B cell (primary cell): ENCODE measurements at regions not wholly inside any gene's neighbourhood (a gene's known extent, or its start where the extent isn't known, plus 50 kb on each side); places are given as distances from the start of the nearest gene placed in this dataset.

ENCODE experiments used
- ATAC-seq: fragments of 200-7000 bp; cut with Tn5 transposase; one replicate; pipeline ENCODE4 v1.10.0; 2021; ENCODE audit warnings: low read depth, mild to moderate bottlenecking, moderate number of reproducible peaks, moderate library complexity
- CTCF ChIA-PET: fragments of 350-600 bp; sonication (Branson Sonifier 250); formaldehyde crosslinking; loops from one replicate; lab custom pipeline; 2021; ENCODE audit warnings: antibody characterized with exemption, inconsistent platforms; lab: Charles Lee
- POLR2A ChIA-PET: fragments of 350-600 bp; sonication (Branson Sonifier 250); formaldehyde crosslinking; loops from one replicate; lab custom pipeline; 2021; ENCODE audit warnings: antibody characterized with exemption; lab: Charles Lee
- DNase-seq: peaks from one replicate; pipeline ENCODE4 v3.0.0; 2013
- H2AFZ ChIP-seq: 2 replicates; pipeline ENCODE4 v1.6.1; 2012; ENCODE audit warnings: mild to moderate bottlenecking, low read depth, low read length; ENCODE audit not compliant: insufficient read depth, poor library complexity, severe bottlenecking
- H3K27ac ChIP-seq, 2 donors: 1 replicate in 1 of 2; 2 replicates in 1 of 2; pipeline ENCODE4 v1.5.1; 2012 to 2013; ENCODE audit warnings: low read length in 2 of 2, mild to moderate bottlenecking in 2 of 2, moderate library complexity in 1 of 2
- H3K27me3 ChIP-seq, 4 experiments: fragments of 200-600 bp in 1 of 4; sonication (generic) in 1 of 4; replicated peaks in 1 of 4; 1 replicate in 2 of 4; 2 replicates in 2 of 4; pipeline versions ENCODE4 v1.6.1 to v1.7.0; 2013 to 2016; ENCODE audit warnings: low read length in 3 of 4, mild to moderate bottlenecking in 2 of 4, mixed read lengths in 1 of 4, moderate library complexity in 1 of 4; ENCODE audit not compliant: insufficient read depth in 4 of 4, control insufficient read depth in 3 of 4; ENCODE audit errors: control extremely low read depth in 1 of 4
- H3K36me3 ChIP-seq, 2 experiments: replicated peaks in 1 of 2; 1 replicate in 1 of 2; 2 replicates in 1 of 2; pipeline versions ENCODE4 v1.6.1 to v1.7.1; 2013; ENCODE audit warnings: low read length in 1 of 2; ENCODE audit not compliant: insufficient read depth in 2 of 2, control insufficient read depth in 1 of 2; ENCODE audit errors: control extremely low read depth in 1 of 2, extremely low read depth in 1 of 2
- H3K4me1 ChIP-seq, 2 donors: fragments of 200-600 bp in 1 of 2; sonication (generic) in 1 of 2; 1 replicate in 1 of 2; 2 replicates in 1 of 2; pipeline versions ENCODE4 v1.5.1 to v1.6.1; 2013 to 2017; ENCODE audit warnings: low read length in 2 of 2; ENCODE audit not compliant: control insufficient read depth in 2 of 2, insufficient read depth in 2 of 2
- H3K4me2 ChIP-seq: replicated peaks from 2 replicates; pipeline ENCODE3; 2012; ENCODE audit warnings: mild to moderate bottlenecking, low read depth, low read length; ENCODE audit not compliant: poor library complexity, severe bottlenecking
- H3K4me3 ChIP-seq, 5 experiments: fragments of 200-600 bp in 1 of 5; sonication (generic) in 1 of 5; 1 replicate in 3 of 5; 2 replicates in 2 of 5; pipeline versions ENCODE4 v1.5.1 to v1.7.0; 2011 to 2016; ENCODE audit warnings: low read length in 4 of 5, mild to moderate bottlenecking in 4 of 5, low read depth in 2 of 5, control low read depth in 1 of 5, moderate library complexity in 1 of 5; ENCODE audit not compliant: insufficient read depth in 1 of 5; ENCODE audit errors: control extremely low read depth in 1 of 5, extremely low read depth in 1 of 5
- H3K79me2 ChIP-seq: fragments of 200-600 bp; sonication (generic); one replicate; pipeline ENCODE4 v1.6.0; 2016; ENCODE audit warnings: low read length; ENCODE audit not compliant: control insufficient read depth, insufficient read depth
- H3K9ac ChIP-seq: fragments of 200-600 bp; sonication (generic); 2 replicates; pipeline ENCODE4 v1.6.1; 2017; ENCODE audit warnings: mild to moderate bottlenecking, low read length, moderate library complexity
- H3K9me3 ChIP-seq, 3 donors: one replicate each; pipeline versions ENCODE4 v1.6.1 to v1.7.1; 2013; ENCODE audit warnings: low read length in 2 of 3; ENCODE audit not compliant: control insufficient read depth in 2 of 3, insufficient read depth in 1 of 3; ENCODE audit errors: control extremely low read depth in 1 of 3
- H4K20me1 ChIP-seq: 2 replicates; pipeline ENCODE4 v1.6.0; 2012; ENCODE audit warnings: mild to moderate bottlenecking, low read length; ENCODE audit not compliant: insufficient read depth, control insufficient read depth, poor library complexity, severe bottlenecking
- H3K27ac Mint-ChIP-seq: one replicate; pipeline ENCODE4 v1.8.0; 2021; ENCODE audit warnings: mixed read lengths
- H3K27me3 Mint-ChIP-seq: one replicate; pipeline ENCODE4 v1.8.0; 2021; ENCODE audit warnings: mixed read lengths
- H3K4me1 Mint-ChIP-seq: one replicate; pipeline ENCODE4 v1.8.0; 2021; ENCODE audit warnings: mixed read lengths
- H3K4me3 Mint-ChIP-seq: one replicate; pipeline ENCODE4 v1.8.0; 2021; ENCODE audit warnings: mixed read lengths
- H3K9me3 Mint-ChIP-seq: one replicate; pipeline ENCODE4 v1.8.0; 2022; ENCODE audit warnings: mixed read lengths; ENCODE audit not compliant: insufficient read depth
- CTCF ChIP-seq: fragments of 200-600 bp; IDR thresholded peaks from one replicate; pipeline ENCODE4 v1.8.0; 2022; ENCODE audit warnings: antibody characterized with exemption, mild to moderate bottlenecking
- EZH2 ChIP-seq: IDR thresholded peaks from 2 replicates; pipeline ENCODE4 v1.6.1; 2012; ENCODE audit warnings: borderline replicate concordance, low read depth, mild to moderate bottlenecking, moderate library complexity, low read length; ENCODE audit not compliant: insufficient read depth, poor library complexity, severe bottlenecking
- WGBS: methylation state at CpG from one replicate; pipeline ENCODE4 v1.1.5; 2013; ENCODE audit warnings: missing lambda C conversion rate; ENCODE audit not compliant: insufficient coverage; 5-methylcytosine and 5-hydroxymethylcytosine counted together
- intact Hi-C: fragments of 100-400 bp; cut with micrococcal nuclease; formaldehyde crosslinking; loops from one replicate; pipeline ENCODE4 v1.10.0; 2022

GRCh38 chr1:239730378-239730777 is 344.0 kb downstream of the CHRM3 start:
- Histone ChIP-seq H3K27me3 (no peaks in the 10 kb centered on the region), H3K4me1 (no peaks in the 10 kb centered on the region), H4K20me1 (no peaks in the 10 kb centered on the region), H3K4me2 (no peak overlapping the region), H3K9me3 (no peaks in the 10 kb centered on the region), H3K4me3 (no peak overlapping the region), H2AFZ (no peak overlapping the region), H3K36me3 (no peaks in the 10 kb centered on the region), H3K9ac (no peak overlapping the region), H3K79me2 (no peaks in the 10 kb centered on the region), H3K27ac (no peak overlapping the region)
- POLR2A ChIA-PET = no interaction called here
- Mint-ChIP-seq H3K27ac (no peak overlapping the region), H3K9me3 (peaks cover 3% of the 10 kb centered on the region), H3K4me3 (no peak overlapping the region), H3K27me3 (no peaks in the 10 kb centered on the region), H3K4me1 (no peaks in the 10 kb centered on the region)
- no peak for ATAC-seq
- TF ChIP-seq EZH2 (no peak), CTCF (no peak)
- intact Hi-C loops = no loop called here
- WGBS = 86% methylated on average over 2 of the region's 2 CpGs
- DNase-seq = no peak
- CTCF ChIA-PET = no interaction called here

- no peak overlapping the region for H3K27ac Mint-ChIP-seq
- Histone ChIP-seq H3K4me3 (no peak overlapping the region), H3K4me2 (no peak overlapping the region), H3K9ac (no peak overlapping the region), H3K27ac (no peak overlapping the region), H3K4me1 (no peaks in the 10 kb centered on the region), H3K36me3 (no peaks in the 10 kb centered on the region), H2AFZ (no peak overlapping the region), H3K27me3 (no peaks in the 10 kb centered on the region), H4K20me1 (no peaks in the 10 kb centered on the region), H3K79me2 (no peaks in the 10 kb centered on the region), H3K9me3 (no peaks in the 10 kb centered on the region)
- DNase-seq = no peak
- no peaks in the 10 kb centered on the region for H3K27me3 Mint-ChIP-seq
- ChIA-PET CTCF (no interaction called here), POLR2A (no interaction called here)
- H3K4me1 Mint-ChIP-seq = no peaks in the 10 kb centered on the region
- 78% methylated on average over 3 of the region's 5 CpGs for WGBS
- intact Hi-C loops = no loop called here
- no peak for ATAC-seq
- H3K4me3 Mint-ChIP-seq = no peak overlapping the region
- TF ChIP-seq EZH2 (no peak), CTCF (no peak)
- peaks cover 3% of the 10 kb centered on the region for H3K9me3 Mint-ChIP-seq
Observed at GRCh38 chr1:239731082-239731748, 344.8 kb downstream of the CHRM3 start.
